Stomach (tissue), 4 donors: ENCODE measurements at regions not wholly inside any gene's neighbourhood (a gene's known extent, or its start where the extent isn't known, plus 50 kb on each side); places are given as distances from the start of the nearest gene placed in this dataset.

ENCODE experiments used
- EP300 ChIP-seq: sonication (generic); formaldehyde crosslinking; IDR thresholded peaks from one replicate; pipeline ENCODE4 v1.6.1; 2017; ENCODE audit warnings: antibody characterized with exemption
- POLR2AphosphoS5 ChIP-seq, 3 donors: sonication (generic); formaldehyde crosslinking; IDR thresholded peaks; one replicate each; pipeline ENCODE4 v1.6.1; 2016; ENCODE audit warnings: antibody characterized with exemption in 3 of 3

GRCh38 chr6:140809694-140810101 lies 1323.0 kb upstream of the GJE1 start:
- TF ChIP-seq POLR2AphosphoS5 (IDR thresholded peaks at IDR 0.05) (no peak), EP300 (no peak)
